ENCODE measurements at regions not wholly inside any gene's neighbourhood (a gene's known extent, or its start where the extent isn't known, plus 50 kb on each side); places are given as distances from the start of the nearest gene placed in this dataset.

- DNase-seq, result no peak
- Mint-ChIP-seq H3K4me1 (ENCODE audit: low read depth) (no peaks in the 10 kb centered on the region), H3K27ac (no peak overlapping the region), H3K4me3 (no peak overlapping the region), H3K27me3 (ENCODE audit: low read depth) (no peaks in the 10 kb centered on the region), H3K36me3 (ENCODE audit: low read depth) (no peaks in the 10 kb centered on the region), H3K9me3 (peaks cover 7% of the 10 kb centered on the region)
- intact Hi-C loops (cut with micrococcal nuclease), result no loop called here
- CTCF ChIA-PET, result no interaction called here
These were observed 1936.8 kb upstream of the SEL1L start for GRCh38 chr14:83470466-83470865.

GRCh38 chr14:83470959-83471695 lies 1937.5 kb upstream of the SEL1L start:
- Mint-ChIP-seq H3K27me3 (ENCODE audit: low read depth) (no peaks in the 10 kb centered on the region), H3K36me3 (ENCODE audit: low read depth) (no peaks in the 10 kb centered on the region), H3K4me3 (no peak overlapping the region), H3K9me3 (peaks cover 7% of the 10 kb centered on the region), H3K4me1 (ENCODE audit: low read depth) (no peaks in the 10 kb centered on the region), H3K27ac (no peak overlapping the region)
- intact Hi-C loops (cut with micrococcal nuclease), result no loop called here
- DNase-seq, result no peak
- CTCF ChIA-PET, result no interaction called here

- H3K36me3 Mint-ChIP-seq (ENCODE audit: low read depth), result no peaks in the 10 kb centered on the region
- no peak for DNase-seq
- H3K4me3 Mint-ChIP-seq, result no peak overlapping the region
- intact Hi-C loops (cut with micrococcal nuclease), result no loop called here
- CTCF ChIA-PET, result no interaction called here
- no peaks in the 10 kb centered on the region for H3K4me1 Mint-ChIP-seq (ENCODE audit: low read depth)
- H3K9me3 Mint-ChIP-seq, result peaks cover 7% of the 10 kb centered on the region
- H3K27ac Mint-ChIP-seq, result no peak overlapping the region
- H3K27me3 Mint-ChIP-seq (ENCODE audit: low read depth), result no peaks in the 10 kb centered on the region
These were observed 1940.0 kb upstream of the SEL1L start for GRCh38 chr14:83473416-83474235.

GRCh38 chr14:83478741-83479140 lies 1945.1 kb upstream of the SEL1L start:
- no peak for DNase-seq
- Mint-ChIP-seq H3K27me3 (ENCODE audit: low read depth) (no peaks in the 10 kb centered on the region), H3K27ac (no peak overlapping the region), H3K4me3 (no peak overlapping the region), H3K36me3 (ENCODE audit: low read depth) (no peaks in the 10 kb centered on the region), H3K9me3 (peaks cover 6% of the 10 kb centered on the region), H3K4me1 (ENCODE audit: low read depth) (no peaks in the 10 kb centered on the region)
- CTCF ChIA-PET, result no interaction called here
- intact Hi-C loops (cut with micrococcal nuclease), result no loop called here

GRCh38 chr14:83483063-83483462 lies 1949.4 kb upstream of the SEL1L start:
- intact Hi-C loops (cut with micrococcal nuclease), result no loop called here
- CTCF ChIA-PET, result no interaction called here
- no peaks in the 10 kb centered on the region for H3K27me3 Mint-ChIP-seq (ENCODE audit: low read depth)
- H3K36me3 Mint-ChIP-seq (ENCODE audit: low read depth), result no peaks in the 10 kb centered on the region
- H3K4me1 Mint-ChIP-seq (ENCODE audit: low read depth), result no peaks in the 10 kb centered on the region
- H3K4me3 Mint-ChIP-seq, result no peak overlapping the region
- H3K27ac Mint-ChIP-seq, result no peak overlapping the region
- peaks cover 14% of the 10 kb centered on the region for H3K9me3 Mint-ChIP-seq
- DNase-seq, result no peak

GRCh38 chr14:83485591-83485990 lies 1951.9 kb upstream of the SEL1L start:
- Mint-ChIP-seq H3K4me1 (ENCODE audit: low read depth) (no peaks in the 10 kb centered on the region), H3K27ac (no peak overlapping the region), H3K36me3 (ENCODE audit: low read depth) (no peaks in the 10 kb centered on the region), H3K27me3 (ENCODE audit: low read depth) (no peaks in the 10 kb centered on the region), H3K9me3 (peaks cover 14% of the 10 kb centered on the region), H3K4me3 (no peak overlapping the region)
- DNase-seq, result no peak
- intact Hi-C loops (cut with micrococcal nuclease), result no loop called here
- CTCF ChIA-PET, result no interaction called here

- CTCF ChIA-PET, result no interaction called here
- no peak overlapping the region for H3K27ac Mint-ChIP-seq
- no peak overlapping the region for H3K4me3 Mint-ChIP-seq
- peaks cover 2% of the 10 kb centered on the region for H3K9me3 Mint-ChIP-seq
- DNase-seq, result no peak
- no peaks in the 10 kb centered on the region for H3K36me3 Mint-ChIP-seq (ENCODE audit: low read depth)
- no peaks in the 10 kb centered on the region for H3K27me3 Mint-ChIP-seq (ENCODE audit: low read depth)
- intact Hi-C loops (cut with micrococcal nuclease), result no loop called here
- H3K4me1 Mint-ChIP-seq (ENCODE audit: low read depth), result no peaks in the 10 kb centered on the region
These were observed 1957.4 kb upstream of the SEL1L start for GRCh38 chr14:83491091-83491490.

- no peak for DNase-seq
- no peaks in the 10 kb centered on the region for H3K4me1 Mint-ChIP-seq (ENCODE audit: low read depth)
- CTCF ChIA-PET, result interaction anchor here (0.7 kb wide), 1 partner anchor 592 kb away, joined by 3 read pairs; no protein-coding TSS in a partner anchor
- no peaks in the 10 kb centered on the region for H3K36me3 Mint-ChIP-seq (ENCODE audit: low read depth)
- no peak overlapping the region for H3K27ac Mint-ChIP-seq
- intact Hi-C loops (cut with micrococcal nuclease), result no loop called here
- no peak overlapping the region for H3K4me3 Mint-ChIP-seq
- no peaks in the 10 kb centered on the region for H3K27me3 Mint-ChIP-seq (ENCODE audit: low read depth)
- no peaks in the 10 kb centered on the region for H3K9me3 Mint-ChIP-seq
These were observed 1987.2 kb upstream of the SEL1L start for GRCh38 chr14:83520837-83521236.

GRCh38 chr14:83529531-83529930 lies 1995.9 kb upstream of the SEL1L start:
- CTCF ChIA-PET, result no interaction called here
- H3K36me3 Mint-ChIP-seq (ENCODE audit: low read depth), result no peaks in the 10 kb centered on the region
- H3K4me3 Mint-ChIP-seq, result no peak overlapping the region
- intact Hi-C loops (cut with micrococcal nuclease), result no loop called here
- no peak overlapping the region for H3K27ac Mint-ChIP-seq
- H3K27me3 Mint-ChIP-seq (ENCODE audit: low read depth), result no peaks in the 10 kb centered on the region
- DNase-seq, result no peak
- no peaks in the 10 kb centered on the region for H3K4me1 Mint-ChIP-seq (ENCODE audit: low read depth)
- H3K9me3 Mint-ChIP-seq, result peaks cover 5% of the 10 kb centered on the region

GRCh38 chr14:83533734-83534133 lies 1996.2 kb upstream of the FLRT2 start:
- CTCF ChIA-PET, result no interaction called here
- Mint-ChIP-seq H3K4me1 (ENCODE audit: low read depth) (no peaks in the 10 kb centered on the region), H3K36me3 (ENCODE audit: low read depth) (no peaks in the 10 kb centered on the region), H3K27ac (no peak overlapping the region), H3K9me3 (peaks cover 4% of the 10 kb centered on the region), H3K27me3 (ENCODE audit: low read depth) (no peaks in the 10 kb centered on the region), H3K4me3 (no peak overlapping the region)
- DNase-seq, result no peak
- intact Hi-C loops (cut with micrococcal nuclease), result no loop called here

GRCh38 chr14:83534995-83535394 lies 1994.9 kb upstream of the FLRT2 start:
- H3K4me3 Mint-ChIP-seq, result no peak overlapping the region
- H3K36me3 Mint-ChIP-seq (ENCODE audit: low read depth), result no peaks in the 10 kb centered on the region
- H3K4me1 Mint-ChIP-seq (ENCODE audit: low read depth), result no peaks in the 10 kb centered on the region
- CTCF ChIA-PET, result interaction anchor here (0.6 kb wide), 1 partner anchor 43 kb away, joined by 3 read pairs; no protein-coding TSS in a partner anchor
- intact Hi-C loops (cut with micrococcal nuclease), result no loop called here
- no peak for DNase-seq
- H3K27me3 Mint-ChIP-seq (ENCODE audit: low read depth), result no peaks in the 10 kb centered on the region
- peaks cover 7% of the 10 kb centered on the region for H3K9me3 Mint-ChIP-seq
- H3K27ac Mint-ChIP-seq, result no peak overlapping the region

GRCh38 chr14:83535444-83535843 lies 1994.5 kb upstream of the FLRT2 start:
- Mint-ChIP-seq H3K4me3 (no peak overlapping the region), H3K4me1 (ENCODE audit: low read depth) (no peaks in the 10 kb centered on the region)
- CTCF ChIA-PET, result interaction anchor here (0.6 kb wide), 1 partner anchor 43 kb away, joined by 3 read pairs; no protein-coding TSS in a partner anchor

GRCh38 chr14:83541147-83541546 lies 1988.8 kb upstream of the FLRT2 start:
- peaks cover 12% of the 10 kb centered on the region for H3K9me3 Mint-ChIP-seq
- no peak overlapping the region for H3K4me3 Mint-ChIP-seq
- no peaks in the 10 kb centered on the region for H3K27me3 Mint-ChIP-seq (ENCODE audit: low read depth)
- no peak overlapping the region for H3K27ac Mint-ChIP-seq
- intact Hi-C loops (cut with micrococcal nuclease), result no loop called here
- no peak for DNase-seq
- no peaks in the 10 kb centered on the region for H3K4me1 Mint-ChIP-seq (ENCODE audit: low read depth)
- no peaks in the 10 kb centered on the region for H3K36me3 Mint-ChIP-seq (ENCODE audit: low read depth)
- CTCF ChIA-PET, result no interaction called here

More at GRCh38 chr14:83535444-83535843, 1994.5 kb upstream of the FLRT2 start:
- H3K27ac Mint-ChIP-seq, result no peak overlapping the region
- DNase-seq, result no peak
- intact Hi-C loops (cut with micrococcal nuclease), result no loop called here
- no peaks in the 10 kb centered on the region for H3K36me3 Mint-ChIP-seq (ENCODE audit: low read depth)
- H3K27me3 Mint-ChIP-seq (ENCODE audit: low read depth), result no peaks in the 10 kb centered on the region
- peaks cover 7% of the 10 kb centered on the region for H3K9me3 Mint-ChIP-seq

All from activated naive CD4-positive, alpha-beta T cell treated with anti-CD3 and anti-CD28 coated beads for 36 hours (primary cell).